HepG2 (cell line): ENCODE measurements at regions not wholly inside any gene's neighbourhood (a gene's known extent, or its start where the extent isn't known, plus 50 kb on each side); places are given as distances from the start of the nearest gene placed in this dataset.

Experiments used
- ATAC-seq: fragments of 200-7000 bp; cut with Tn5 transposase; 3 replicates; pipeline ENCODE4 v1.9.1; 2020; ENCODE audit warnings: mild to moderate bottlenecking, moderate library complexity
- BruUV-seq: library from RNA; stranded (reverse); fragments of 400-500 nt; replicated peaks from 2 replicates; lab custom pipeline; 2021; lab: Mats Ljungman, UMichigan
- CTCF ChIA-PET: fragments of 300-600 bp; formaldehyde crosslinking; extraction: SDS; loops from one replicate; lab custom pipeline; 2021; ENCODE audit warnings: low total read pairs, inconsistent platforms, low intra/inter-chr PET ratio; lab: Yijun Ruan, JAX
- POLR2A ChIA-PET: fragments of 350-600 bp; sonication (Branson Sonifier 250); formaldehyde crosslinking; loops from one replicate; lab custom pipeline; 2020; ENCODE audit warnings: antibody characterized with exemption, inconsistent platforms; lab: Yijun Ruan, JAX
- DNase-seq: peaks from one replicate; pipeline ENCODE4 v3.0.0-alpha.2; 2015; ENCODE audit warnings: low spot score
- FAIRE-seq: peaks from 3 replicates; lab custom pipeline; 2011; peaks lifted over from hg19 to GRCh38; lab: Jason Lieb, UNC
- H2AFZ ChIP-seq: one replicate; pipeline ENCODE4 v1.6.1; 2011; ENCODE audit warnings: low read length, inconsistent platforms
- H3K27ac ChIP-seq: fragments of 300-600 bp; 3 replicates; pipeline ENCODE4 v1.8.0; 2011; ENCODE audit warnings: mixed run types, mild to moderate bottlenecking, mixed read lengths, low read length, inconsistent platforms; ENCODE audit not compliant: insufficient read depth; ENCODE audit errors: extremely low read length
- H3K27me3 ChIP-seq, 2 experiments: fragments of 200-600 bp in 1 of 2; 2 replicates in 1 of 2; 3 replicates in 1 of 2; pipeline versions ENCODE4 v1.6.0 to v1.8.0; 2011; ENCODE audit warnings: low read length in 2 of 2, mild to moderate bottlenecking in 2 of 2, moderate library complexity in 2 of 2, inconsistent platforms in 1 of 2; ENCODE audit not compliant: insufficient read depth in 2 of 2, control insufficient read depth in 1 of 2
- H3K36me3 ChIP-seq, 2 experiments: fragments of 200-600 bp in 1 of 2; replicated peaks in 1 of 2; 2 replicates in 1 of 2; 3 replicates in 1 of 2; pipeline versions ENCODE4 v1.5.1 to v1.8.0; 2011; ENCODE audit warnings: low read length in 2 of 2, inconsistent platforms in 1 of 2; ENCODE audit not compliant: insufficient read depth in 2 of 2, control insufficient read depth in 1 of 2
- H3K4me1 ChIP-seq: 2 replicates; pipeline ENCODE4 v1.5.1; 2012; ENCODE audit warnings: low read length, inconsistent platforms; ENCODE audit not compliant: insufficient read depth
- H3K4me2 ChIP-seq: 2 replicates; pipeline ENCODE4 v1.6.0; 2011; ENCODE audit warnings: low read depth, low read length, inconsistent platforms
- H3K4me3 ChIP-seq, 3 experiments: fragments of 200-600 bp in 1 of 3; sonication (generic), shearing (Covaris generic) in 1 of 3; replicated peaks in 1 of 3; 2 replicates each; pipeline ENCODE4 v1.5.1; 2011 to 2016; ENCODE audit warnings: low read length in 3 of 3, inconsistent platforms in 2 of 3, low read depth in 2 of 3, mild to moderate bottlenecking in 2 of 3, control low read depth in 1 of 3, mixed read lengths in 1 of 3; ENCODE audit not compliant: insufficient read depth in 1 of 3
- H3K79me2 ChIP-seq: one replicate; pipeline ENCODE4 v1.6.1; 2011; ENCODE audit warnings: low read length, inconsistent platforms; ENCODE audit not compliant: insufficient read depth
- H3K9ac ChIP-seq: 2 replicates; pipeline ENCODE4 v1.6.0; 2011; ENCODE audit warnings: mild to moderate bottlenecking, low read depth, low read length, inconsistent platforms; ENCODE audit not compliant: insufficient read depth
- H3K9me3 ChIP-seq: 2 replicates; pipeline ENCODE4 v1.5.1; 2012; ENCODE audit warnings: mild to moderate bottlenecking, low read length
- H4K20me1 ChIP-seq: 2 replicates; pipeline ENCODE4 v1.6.0; 2011; ENCODE audit warnings: inconsistent platforms, mild to moderate bottlenecking, low read length, moderate library complexity; ENCODE audit not compliant: insufficient read depth
- ASH2L ChIP-seq: fragments of 300-600, 200-600 bp; sonication (generic); IDR thresholded peaks from 2 replicates; pipeline ENCODE4 v1.7.0; 2017; ENCODE audit warnings: low read depth, mild to moderate bottlenecking, moderate library complexity, mixed read lengths, low read length; ENCODE audit not compliant: insufficient read length
- ATF4 ChIP-seq, 2 experiments: fragments of 450-650 bp in 1 of 2; sonication (generic) in 1 of 2; formaldehyde crosslinking; IDR thresholded peaks; 2 replicates each; pipeline versions ENCODE4 v1.5.0 to v1.8.0; 2020 to 2022; ENCODE audit warnings: mild to moderate bottlenecking in 1 of 2, missing genetic modification reagents in 1 of 2
- GZF1 ChIP-seq: sonication (generic); formaldehyde crosslinking; IDR thresholded peaks from 2 replicates; pipeline ENCODE4 v1.5.1; 2020; ENCODE audit warnings: mild to moderate bottlenecking, missing genetic modification reagents
- HBP1 ChIP-seq: IDR thresholded peaks from 2 replicates; pipeline ENCODE4 v1.6.1; 2016; ENCODE audit warnings: low read depth, control low read depth
- PLSCR1 ChIP-seq: sonication (generic); formaldehyde crosslinking; IDR thresholded peaks from 2 replicates; pipeline ENCODE4 v1.5.0; 2020; ENCODE audit warnings: missing genetic modification reagents, mild to moderate bottlenecking, borderline replicate concordance
- SMAD1 ChIP-seq: sonication (generic); formaldehyde crosslinking; IDR thresholded peaks from 2 replicates; pipeline ENCODE4 v1.4.0; 2020; ENCODE audit warnings: missing genetic modification reagents, low read depth, mild to moderate bottlenecking, borderline replicate concordance
- SNAPC5 ChIP-seq: sonication (generic); formaldehyde crosslinking; IDR thresholded peaks from 2 replicates; pipeline ENCODE4 v1.8.1; 2023; ENCODE audit warnings: mild to moderate bottlenecking, missing genetic modification reagents, borderline replicate concordance
- TCF12 ChIP-seq, 2 experiments: fragments of 450-650 bp in 1 of 2; sonication (generic) in 1 of 2; formaldehyde crosslinking in 1 of 2; IDR thresholded peaks; 2 replicates each; pipeline versions ENCODE4 v1.6.1 to v1.8.0; 2017 to 2022; ENCODE audit warnings: antibody characterized with exemption in 1 of 2, mild to moderate bottlenecking in 1 of 2, missing genetic modification reagents in 1 of 2, moderate library complexity in 1 of 2
- YEATS2 ChIP-seq: sonication (generic); formaldehyde crosslinking; IDR thresholded peaks from 2 replicates; pipeline ENCODE4 v1.4.0; 2020; ENCODE audit warnings: missing genetic modification reagents, borderline replicate concordance
- ZHX2 ChIP-seq, 2 experiments: sonication (generic) in 1 of 2; formaldehyde crosslinking in 1 of 2; IDR thresholded peaks; 2 replicates each; pipeline versions ENCODE4 v1.6.1 to v1.9.0; 2014 to 2022; ENCODE audit warnings: antibody characterized with exemption in 1 of 2, borderline replicate concordance in 1 of 2, inconsistent platforms in 1 of 2, low read depth in 1 of 2, missing genetic modification reagents in 1 of 2
- ZKSCAN1 ChIP-seq: fragments of 150-350 bp; IDR thresholded peaks from 2 replicates; pipeline ENCODE4 v1.6.1; 2014; ENCODE audit warnings: low read length
- ZMYM2 ChIP-seq: sonication (generic); formaldehyde crosslinking; IDR thresholded peaks from 2 replicates; pipeline ENCODE4 v1.8.0; 2022; ENCODE audit warnings: mild to moderate bottlenecking, missing genetic modification reagents
- ZNF83 ChIP-seq: sonication (generic); formaldehyde crosslinking; IDR thresholded peaks from 2 replicates; pipeline ENCODE4 v1.4.0; 2020; ENCODE audit warnings: missing genetic modification reagents, mild to moderate bottlenecking, borderline replicate concordance
- WGBS: methylation state at CpG from one replicate; pipeline ENCODE4 v1.1.6; 2017; ENCODE audit warnings: low lambda C conversion rate; 5-methylcytosine and 5-hydroxymethylcytosine counted together
- in situ Hi-C: cut with HindIII; loops from 2 replicates; pipeline ENCODE4 v1.10.0; 2017; ENCODE audit warnings: low pct_unique_long_range_greater_than_20kb; ENCODE audit not compliant: extremely low pct_ligation_motif_present
- intact Hi-C: fragments of 100-400 bp; cut with micrococcal nuclease; formaldehyde crosslinking; loops from one replicate; pipeline ENCODE4 v1.10.0; 2022; ENCODE audit not compliant: unreplicated experiment

GRCh38 chr2:2771721-2772411 is 440.8 kb upstream of the MYT1L start:
- no peak for ATAC-seq
- no peak overlapping the region for H3K9ac ChIP-seq
- CTCF ChIA-PET = no interaction called here
- BruUV-seq = no TSS peak
- H3K4me3 ChIP-seq = no peak overlapping the region
- H3K4me2 ChIP-seq = no peak overlapping the region
- no peaks in the 10 kb centered on the region for H3K36me3 ChIP-seq
- no peaks in the 10 kb centered on the region for H3K9me3 ChIP-seq
- in situ Hi-C loops = no loop called here
- 22% methylated on average over 16 of the region's 18 CpGs for WGBS
- DNase-seq = no peak
- no peaks in the 10 kb centered on the region for H3K4me1 ChIP-seq
- peaks cover 0 to 14% of the 10 kb centered on the region in 2 experiments; a peak in 2 of 5 replicates for H3K27me3 ChIP-seq
- H2AFZ ChIP-seq = no peak overlapping the region
- H4K20me1 ChIP-seq = no peaks in the 10 kb centered on the region
- H3K79me2 ChIP-seq = no peaks in the 10 kb centered on the region
- no peak for FAIRE-seq
- H3K27ac ChIP-seq = no peak overlapping the region
- POLR2A ChIA-PET = no interaction called here
- intact Hi-C loops = no loop called here
- no peak for TF ChIP-seq ZNF83 (CRISPR knock-in tag)
- TF ChIP-seq ZKSCAN1 = no peak
- TF ChIP-seq TCF12 (IDR thresholded peaks at IDR 0.05) = no peak
- TF ChIP-seq TCF12 (CRISPR knock-in tag; IDR thresholded peaks at IDR 0.05) = no peak
- no peak for TF ChIP-seq ATF4 (CRISPR knock-in tag; IDR thresholded peaks at IDR 0.05)
- TF ChIP-seq GZF1 = no peak
- no peak for TF ChIP-seq YEATS2 (CRISPR knock-in tag)
- no peak for TF ChIP-seq ZHX2 (IDR thresholded peaks at IDR 0.05; ENCODE audit: low read depth)
- no peak for TF ChIP-seq ZHX2 (CRISPR knock-in tag; IDR thresholded peaks at IDR 0.05; ENCODE audit: borderline replicate concordance)
- TF ChIP-seq ZMYM2 (CRISPR knock-in tag) = no peak
- TF ChIP-seq SMAD1 (CRISPR knock-in tag) = no peak
- no peak for TF ChIP-seq HBP1 (CRISPR knock-in tag)
- TF ChIP-seq SNAPC5 = no peak
- TF ChIP-seq PLSCR1 (CRISPR knock-in tag) = no peak
- no peak for TF ChIP-seq ASH2L
